ENCODE measurements at regions not wholly inside any gene's neighbourhood (a gene's known extent, or its start where the extent isn't known, plus 50 kb on each side); places are given as distances from the start of the nearest gene placed in this dataset.

GRCh38 chr18:35789543-35789942 is 182.9 kb upstream of the RMP24 start:
- TF ChIP-seq CTCF (conservative IDR thresholded peaks at IDR 0.05; ENCODE audit: low read length): no peak
- no peak for TF ChIP-seq EZH2phosphoT487 (IDR thresholded peaks at IDR 0.05; ENCODE audit: borderline replicate concordance)
